Liver (tissue), 8 donors: ENCODE measurements at regions not wholly inside any gene's neighbourhood (a gene's known extent, or its start where the extent isn't known, plus 50 kb on each side); places are given as distances from the start of the nearest gene placed in this dataset.

Experiments used
- DNase-seq: peaks from one replicate; pipeline ENCODE4 v3.0.0-alpha.2; 2017; ENCODE audit warnings: low spot score
- H3K27ac ChIP-seq, 2 donors: one replicate each; pipeline ENCODE4 v1.7.0; 2013; ENCODE audit warnings: inconsistent platforms in 2 of 2, low read length in 2 of 2, control low read depth in 1 of 2, low read depth in 1 of 2, mild to moderate bottlenecking in 1 of 2
- H3K27me3 ChIP-seq, 4 donors: one replicate each; pipeline versions ENCODE4 v1.6.1 to v1.7.0; 2013; ENCODE audit warnings: low read length in 3 of 4, inconsistent platforms in 1 of 4, mild to moderate bottlenecking in 1 of 4, moderate library complexity in 1 of 4; ENCODE audit not compliant: control insufficient read depth in 4 of 4, insufficient read depth in 4 of 4
- H3K36me3 ChIP-seq, 4 donors: one replicate each; pipeline versions ENCODE4 v1.6.1 to v1.7.0; 2013; ENCODE audit warnings: low read length in 3 of 4, mild to moderate bottlenecking in 3 of 4, low read depth in 1 of 4, moderate library complexity in 1 of 4; ENCODE audit not compliant: control insufficient read depth in 4 of 4, insufficient read depth in 3 of 4
- H3K4me1 ChIP-seq, 4 donors: one replicate each; pipeline versions ENCODE4 v1.6.1 to v1.7.0; 2013; ENCODE audit warnings: low read length in 3 of 4, mild to moderate bottlenecking in 3 of 4, moderate library complexity in 1 of 4; ENCODE audit not compliant: control insufficient read depth in 4 of 4, insufficient read depth in 4 of 4
- H3K4me3 ChIP-seq, 3 donors: one replicate each; pipeline versions ENCODE4 v1.6.1 to v1.7.0; 2013; ENCODE audit warnings: low read length in 3 of 3, control low read depth in 1 of 3, low read depth in 1 of 3, mild to moderate bottlenecking in 1 of 3
- H3K9ac ChIP-seq, 2 donors: one replicate each; pipeline ENCODE4 v1.7.0; 2013; ENCODE audit warnings: low read length in 2 of 2, mild to moderate bottlenecking in 2 of 2, moderate library complexity in 2 of 2, control low read depth in 1 of 2, low read depth in 1 of 2
- H3K9me3 ChIP-seq, 4 donors: one replicate each; pipeline versions ENCODE4 v1.6.1 to v1.7.0; 2013; ENCODE audit warnings: low read length in 3 of 4; ENCODE audit not compliant: control insufficient read depth in 4 of 4
- ATF3 ChIP-seq: IDR thresholded peaks from 2 replicates; pipeline ENCODE4 v1.6.1; 2016; ENCODE audit warnings: antibody characterized with exemption
- CTCF ChIP-seq: fragments of 150-350 bp; IDR thresholded peaks from 2 replicates; pipeline ENCODE4 v1.5.1; 2017; ENCODE audit warnings: improper control_type of control experiment, low read depth, low read length; ENCODE audit not compliant: missing input control
- EGR1 ChIP-seq, 2 donors: IDR thresholded peaks; 2 replicates each; pipeline ENCODE4 v1.6.1; 2016 to 2018; ENCODE audit warnings: antibody characterized with exemption in 2 of 2, low read depth in 2 of 2
- FOXA1 ChIP-seq: IDR thresholded peaks from 2 replicates; pipeline ENCODE4 v1.6.1; 2016; ENCODE audit warnings: antibody characterized with exemption
- FOXA2 ChIP-seq: IDR thresholded peaks from 2 replicates; pipeline ENCODE4 v1.6.1; 2016; ENCODE audit warnings: antibody characterized with exemption
- GABPA ChIP-seq, 2 donors: IDR thresholded peaks in 1 of 2; conservative IDR thresholded peaks in 1 of 2; 2 replicates each; pipeline ENCODE4 v1.6.1; 2016; ENCODE audit warnings: antibody characterized with exemption in 2 of 2, mild to moderate bottlenecking in 1 of 2, moderate library complexity in 1 of 2
- HNF4A ChIP-seq, 2 donors: conservative IDR thresholded peaks; 2 replicates each; pipeline ENCODE4 v1.6.1; 2016; ENCODE audit warnings: antibody characterized with exemption in 2 of 2, mild to moderate bottlenecking in 2 of 2
- HNF4G ChIP-seq: IDR thresholded peaks from 2 replicates; pipeline ENCODE4 v1.6.1; 2016; ENCODE audit warnings: antibody characterized with exemption
- JUND ChIP-seq, 2 donors: IDR thresholded peaks; 2 replicates each; pipeline ENCODE4 v1.6.1; 2016; ENCODE audit warnings: antibody characterized with exemption in 2 of 2
- NR2F2 ChIP-seq: IDR thresholded peaks from 2 replicates; pipeline ENCODE4 v1.6.1; 2016; ENCODE audit warnings: antibody characterized with exemption
- RAD21 ChIP-seq, 2 donors: IDR thresholded peaks; 2 replicates each; pipeline ENCODE4 v1.6.1; 2016; ENCODE audit warnings: antibody characterized with exemption in 2 of 2, mild to moderate bottlenecking in 2 of 2
- RXRA ChIP-seq, 2 donors: IDR thresholded peaks; 2 replicates each; pipeline ENCODE4 v1.6.1; 2017 to 2018; ENCODE audit warnings: antibody characterized with exemption in 2 of 2, mild to moderate bottlenecking in 1 of 2
- SP1 ChIP-seq: IDR thresholded peaks from 2 replicates; pipeline ENCODE4 v1.6.1; 2018; ENCODE audit warnings: antibody characterized with exemption, mild to moderate bottlenecking
- WGBS: extraction: QIAGEN DNeasy Blood & Tissue Kit; methylation state at CpG from one replicate; pipeline ENCODE4 v1.1.7; 2013; 5-methylcytosine and 5-hydroxymethylcytosine counted together
- TF ChIP-seq, protein P1 (sequence below): IDR thresholded peaks from 2 replicates; pipeline ENCODE4 v1.6.1; 2016; ENCODE audit warnings: antibody characterized with exemption
- TF ChIP-seq, protein P2 (sequence below): IDR thresholded peaks from 2 replicates; pipeline ENCODE4 v1.6.1; 2016; ENCODE audit warnings: antibody characterized with exemption
- TF ChIP-seq, protein P3 (sequence below): IDR thresholded peaks from 2 replicates; pipeline ENCODE4 v1.6.1; 2016; ENCODE audit warnings: antibody characterized with exemption, mild to moderate bottlenecking
- donor health status: healthy.
- donor health status: healthy.
- donor health status: healthy.
- donor health status: healthy.
- donor health status: healthy.

- TF ChIP-seq, protein P1, sequence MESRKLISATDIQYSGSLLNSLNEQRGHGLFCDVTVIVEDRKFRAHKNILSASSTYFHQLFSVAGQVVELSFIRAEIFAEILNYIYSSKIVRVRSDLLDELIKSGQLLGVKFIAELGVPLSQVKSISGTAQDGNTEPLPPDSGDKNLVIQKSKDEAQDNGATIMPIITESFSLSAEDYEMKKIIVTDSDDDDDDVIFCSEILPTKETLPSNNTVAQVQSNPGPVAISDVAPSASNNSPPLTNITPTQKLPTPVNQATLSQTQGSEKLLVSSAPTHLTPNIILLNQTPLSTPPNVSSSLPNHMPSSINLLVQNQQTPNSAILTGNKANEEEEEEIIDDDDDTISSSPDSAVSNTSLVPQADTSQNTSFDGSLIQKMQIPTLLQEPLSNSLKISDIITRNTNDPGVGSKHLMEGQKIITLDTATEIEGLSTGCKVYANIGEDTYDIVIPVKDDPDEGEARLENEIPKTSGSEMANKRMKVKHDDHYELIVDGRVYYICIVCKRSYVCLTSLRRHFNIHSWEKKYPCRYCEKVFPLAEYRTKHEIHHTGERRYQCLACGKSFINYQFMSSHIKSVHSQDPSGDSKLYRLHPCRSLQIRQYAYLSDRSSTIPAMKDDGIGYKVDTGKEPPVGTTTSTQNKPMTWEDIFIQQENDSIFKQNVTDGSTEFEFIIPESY, result no peak
- TF ChIP-seq, protein P2, sequence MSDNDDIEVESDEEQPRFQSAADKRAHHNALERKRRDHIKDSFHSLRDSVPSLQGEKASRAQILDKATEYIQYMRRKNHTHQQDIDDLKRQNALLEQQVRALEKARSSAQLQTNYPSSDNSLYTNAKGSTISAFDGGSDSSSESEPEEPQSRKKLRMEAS, result no peak
- TF ChIP-seq, protein P3, sequence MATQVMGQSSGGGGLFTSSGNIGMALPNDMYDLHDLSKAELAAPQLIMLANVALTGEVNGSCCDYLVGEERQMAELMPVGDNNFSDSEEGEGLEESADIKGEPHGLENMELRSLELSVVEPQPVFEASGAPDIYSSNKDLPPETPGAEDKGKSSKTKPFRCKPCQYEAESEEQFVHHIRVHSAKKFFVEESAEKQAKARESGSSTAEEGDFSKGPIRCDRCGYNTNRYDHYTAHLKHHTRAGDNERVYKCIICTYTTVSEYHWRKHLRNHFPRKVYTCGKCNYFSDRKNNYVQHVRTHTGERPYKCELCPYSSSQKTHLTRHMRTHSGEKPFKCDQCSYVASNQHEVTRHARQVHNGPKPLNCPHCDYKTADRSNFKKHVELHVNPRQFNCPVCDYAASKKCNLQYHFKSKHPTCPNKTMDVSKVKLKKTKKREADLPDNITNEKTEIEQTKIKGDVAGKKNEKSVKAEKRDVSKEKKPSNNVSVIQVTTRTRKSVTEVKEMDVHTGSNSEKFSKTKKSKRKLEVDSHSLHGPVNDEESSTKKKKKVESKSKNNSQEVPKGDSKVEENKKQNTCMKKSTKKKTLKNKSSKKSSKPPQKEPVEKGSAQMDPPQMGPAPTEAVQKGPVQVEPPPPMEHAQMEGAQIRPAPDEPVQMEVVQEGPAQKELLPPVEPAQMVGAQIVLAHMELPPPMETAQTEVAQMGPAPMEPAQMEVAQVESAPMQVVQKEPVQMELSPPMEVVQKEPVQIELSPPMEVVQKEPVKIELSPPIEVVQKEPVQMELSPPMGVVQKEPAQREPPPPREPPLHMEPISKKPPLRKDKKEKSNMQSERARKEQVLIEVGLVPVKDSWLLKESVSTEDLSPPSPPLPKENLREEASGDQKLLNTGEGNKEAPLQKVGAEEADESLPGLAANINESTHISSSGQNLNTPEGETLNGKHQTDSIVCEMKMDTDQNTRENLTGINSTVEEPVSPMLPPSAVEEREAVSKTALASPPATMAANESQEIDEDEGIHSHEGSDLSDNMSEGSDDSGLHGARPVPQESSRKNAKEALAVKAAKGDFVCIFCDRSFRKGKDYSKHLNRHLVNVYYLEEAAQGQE, result no peak
- no peak for TF ChIP-seq HNF4A (conservative IDR thresholded peaks at IDR 0.05)
- TF ChIP-seq FOXA1, result no peak
- no peak for TF ChIP-seq RAD21 (IDR thresholded peaks at IDR 0.05)
- no peak for TF ChIP-seq ATF3
- TF ChIP-seq EGR1 (IDR thresholded peaks at IDR 0.05; ENCODE audit: low read depth in 2 of 2), result no peak
- H3K27ac ChIP-seq, result no peak overlapping the region
- H3K27me3 ChIP-seq, result no peaks in the 10 kb centered on the region
- H3K36me3 ChIP-seq, result no peaks in the 10 kb centered on the region
- H3K9ac ChIP-seq, result no peak overlapping the region
- H3K9me3 ChIP-seq, result peaks cover 0 to 5% (median 1%) of the 10 kb centered on the region in 4 donors
- H3K4me3 ChIP-seq, result no peak overlapping the region
- DNase-seq, result no peak
- peaks cover 5 to 12% (median 10%) of the 10 kb centered on the region in 4 donors for H3K4me1 ChIP-seq
- WGBS, result 85% methylated on average over 3 of the region's 3 CpGs
Measured at GRCh38 chr5:142254431-142254830, 70.4 kb downstream of the SPRY4 start.

GRCh38 chr5:142253938-142254337, 70.9 kb downstream of the SPRY4 start:
- Histone ChIP-seq H3K4me3 (no peak overlapping the region), H3K9ac (no peak overlapping the region), H3K4me1 (peaks cover 6 to 15% (median 11%) of the 10 kb centered on the region in 4 donors), H3K27me3 (no peaks in the 10 kb centered on the region), H3K36me3 (no peaks in the 10 kb centered on the region), H3K9me3 (peaks cover 0 to 5% (median 1%) of the 10 kb centered on the region in 4 donors), H3K27ac (no peak overlapping the region)
- DNase-seq, result no peak
- no peak for TF ChIP-seq HNF4G
- no peak for TF ChIP-seq CTCF
- no peak for TF ChIP-seq RXRA (IDR thresholded peaks at IDR 0.05)
- TF ChIP-seq, protein P3, result no peak
- TF ChIP-seq GABPA (IDR thresholded peaks at IDR 0.05 in 1 of 2, conservative IDR thresholded peaks at IDR 0.05 in 1 of 2), result no peak
- TF ChIP-seq SP1, result no peak
- TF ChIP-seq, protein P2, result no peak
- no peak for TF ChIP-seq NR2F2
- TF ChIP-seq FOXA1, result no peak
- no peak for TF ChIP-seq ATF3
- no peak for TF ChIP-seq FOXA2
- no peak for TF ChIP-seq JUND (IDR thresholded peaks at IDR 0.05)
- 80% methylated on average over 10 of the region's 10 CpGs for WGBS
